SH-SY5Y (cell line): ENCODE measurements at regions not wholly inside any gene's neighbourhood (a gene's known extent, or its start where the extent isn't known, plus 50 kb on each side); places are given as distances from the start of the nearest gene placed in this dataset.

Source experiments
- GATA2 ChIP-seq: IDR thresholded peaks from 2 replicates; pipeline ENCODE4 v1.6.1; 2011; ENCODE audit warnings: mild to moderate bottlenecking, low read depth, low read length
- GATA3 ChIP-seq: IDR thresholded peaks from 2 replicates; pipeline ENCODE4 v1.6.1; 2011; ENCODE audit warnings: low read depth, mild to moderate bottlenecking, low read length, moderate library complexity

- no peak for TF ChIP-seq GATA2
- TF ChIP-seq GATA3, result no peak
These were observed 168.1 kb upstream of the ID2 start for GRCh38 chr2:8513601-8514273.
